Muscle of back (tissue), 3 donors: ENCODE measurements at regions not wholly inside any gene's neighbourhood (a gene's known extent, or its start where the extent isn't known, plus 50 kb on each side); places are given as distances from the start of the nearest gene placed in this dataset.

ENCODE experiments used
- DNase-seq, 3 donors: peaks; one replicate each; pipeline versions ENCODE4 v3.0.0 to v3.0.0-alpha.2; 2013

DNA sequence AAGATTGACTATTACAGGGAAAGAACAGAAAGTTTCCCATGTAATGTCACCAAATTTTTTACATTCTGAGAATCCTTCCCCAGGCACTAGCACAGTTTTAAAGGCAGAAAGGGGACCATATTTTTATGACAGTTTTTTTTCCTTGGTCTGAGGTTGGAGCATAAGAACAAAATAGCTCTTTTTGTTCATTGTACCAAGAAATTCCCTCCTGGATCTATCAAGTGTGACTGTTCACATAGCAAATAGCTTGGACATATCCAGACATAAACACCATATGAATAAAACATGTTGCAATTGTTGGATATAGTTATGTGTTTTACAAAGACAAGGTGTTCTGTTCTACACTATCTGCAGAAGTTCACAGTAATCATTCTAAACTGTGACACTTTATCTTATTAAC is 182.4 kb upstream of the ADGRL2 start:
- no peak for DNase-seq

DNA sequence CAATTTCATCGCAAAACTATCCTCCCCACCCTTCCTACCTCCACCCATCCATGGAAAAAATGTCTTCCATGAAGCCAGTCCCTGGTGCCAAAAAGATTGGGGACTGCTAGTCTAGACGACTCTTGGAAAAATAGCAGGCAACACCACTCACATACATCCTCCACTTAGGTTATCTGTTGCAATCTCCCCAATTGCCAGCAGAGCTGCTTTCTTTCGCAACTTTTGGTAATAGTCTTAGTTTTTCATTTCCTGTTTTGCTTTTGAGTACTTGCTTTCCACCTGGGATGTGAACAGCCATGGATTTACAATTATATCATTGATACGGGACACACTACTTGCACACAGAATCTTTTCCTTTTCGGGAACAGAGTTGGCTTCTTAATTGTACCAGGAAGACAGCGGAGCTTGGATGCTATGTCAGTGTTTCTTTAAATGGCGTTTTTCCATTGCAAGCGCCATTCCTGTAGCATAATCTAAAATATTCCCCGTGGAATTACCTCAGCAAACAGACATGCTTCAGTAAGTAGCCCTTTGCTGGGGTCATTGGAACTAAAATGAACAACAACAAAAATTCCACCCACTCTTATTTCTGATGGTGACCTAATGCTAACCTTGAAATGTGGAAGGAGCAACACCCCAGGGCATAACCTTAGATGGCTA is 183.3 kb upstream of the ADGRL2 start:
- peak in 2 of 3 donors; percentile 40 to 52 for DNase-seq

DNA sequence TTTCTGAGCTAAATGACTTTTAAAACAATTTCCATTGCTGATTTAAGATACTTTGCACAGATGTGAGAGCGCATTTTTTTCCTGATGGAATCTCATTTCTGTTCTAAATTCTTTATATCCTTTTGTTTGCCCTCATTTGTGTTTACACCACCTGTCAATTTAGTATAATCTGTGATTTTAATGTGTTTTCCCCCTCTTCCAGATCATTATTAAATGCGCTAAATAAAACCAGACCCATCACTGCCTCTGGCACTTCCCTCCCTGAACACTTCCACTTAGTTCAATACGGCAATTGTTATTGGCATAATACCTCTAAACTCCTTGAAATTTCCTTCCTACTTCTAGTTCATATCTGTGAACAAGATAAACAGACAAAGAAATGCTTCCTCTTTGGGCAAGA is 186.9 kb upstream of the ADGRL2 start:
- no peak for DNase-seq

DNA sequence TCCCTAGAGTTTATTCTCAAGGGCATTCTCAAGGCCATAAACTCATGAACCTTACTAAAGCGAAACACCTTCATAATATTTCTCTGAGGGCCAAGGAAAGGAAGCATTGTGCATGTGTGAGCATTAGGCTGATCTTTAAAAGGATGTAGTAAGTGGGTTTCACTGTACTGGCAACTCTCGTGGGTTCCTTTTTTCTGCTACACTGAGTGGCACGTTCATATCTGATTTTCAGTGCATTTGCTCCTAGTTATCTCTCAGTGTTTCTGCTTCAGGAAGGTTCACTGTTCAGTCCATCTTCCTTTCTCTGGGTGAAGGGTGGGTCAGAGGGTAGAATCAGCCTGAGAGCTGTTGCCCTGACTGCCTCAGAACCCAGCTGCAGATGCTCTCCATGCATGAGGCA is 192.8 kb upstream of the ADGRL2 start:
- DNase-seq: no peak

DNA sequence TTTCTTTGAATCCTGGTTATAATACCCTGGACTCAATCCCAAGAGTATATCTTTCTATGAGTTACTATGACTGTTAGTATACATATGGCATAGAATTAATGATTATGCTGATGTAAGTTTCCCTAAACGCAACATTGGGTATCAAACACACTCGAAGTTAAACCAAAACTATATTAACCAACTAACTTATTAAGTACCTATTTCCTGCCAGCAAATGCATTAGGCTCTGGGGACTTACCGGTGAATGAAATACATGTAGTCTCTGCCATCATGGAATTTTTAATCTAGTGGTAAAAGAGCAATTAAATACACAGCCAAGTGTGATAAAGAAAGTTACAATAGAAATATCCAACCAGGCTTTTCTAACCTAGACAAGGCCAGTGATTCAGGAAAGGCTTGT is 193.6 kb upstream of the ADGRL2 start:
- DNase-seq: no peak

DNA sequence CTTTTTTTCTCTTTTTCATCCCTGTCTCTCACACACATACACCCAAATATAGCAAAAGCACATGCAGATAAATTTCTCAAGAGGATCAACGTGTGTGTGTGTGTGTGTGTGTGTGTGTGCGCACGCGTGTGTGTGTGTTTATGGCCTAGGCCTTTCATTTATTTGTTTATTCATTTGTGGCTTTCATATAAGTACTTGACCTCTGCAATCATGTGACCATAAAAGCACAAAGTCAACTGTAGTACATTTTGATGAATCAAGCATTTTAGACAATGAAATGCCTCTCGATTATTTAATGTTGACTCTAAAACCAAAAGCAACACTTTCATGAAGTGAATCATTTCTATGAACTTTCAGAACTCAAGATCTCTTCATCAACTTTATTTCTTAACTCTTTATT is 194.1 kb upstream of the ADGRL2 start:
- DNase-seq: no peak

DNA sequence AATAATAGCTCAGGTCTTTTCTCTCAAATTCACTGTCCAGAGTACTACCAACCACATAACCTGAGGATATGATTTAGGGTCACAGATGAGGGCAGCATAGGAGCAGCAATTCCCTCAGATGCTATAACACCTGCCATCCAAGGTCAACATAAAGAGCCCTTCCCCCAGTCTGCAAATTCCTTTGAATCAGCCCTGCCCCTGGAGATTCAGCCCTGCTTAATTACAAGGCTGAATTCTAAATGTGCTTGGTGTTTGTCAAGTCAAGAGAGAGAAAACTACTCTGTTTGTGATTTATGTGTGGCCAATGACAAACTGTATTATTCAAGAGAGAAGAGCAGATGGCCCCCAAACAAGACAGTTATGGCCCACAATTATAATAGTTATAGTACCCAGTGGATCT is 195.7 kb upstream of the ADGRL2 start:
- no peak for DNase-seq

DNA sequence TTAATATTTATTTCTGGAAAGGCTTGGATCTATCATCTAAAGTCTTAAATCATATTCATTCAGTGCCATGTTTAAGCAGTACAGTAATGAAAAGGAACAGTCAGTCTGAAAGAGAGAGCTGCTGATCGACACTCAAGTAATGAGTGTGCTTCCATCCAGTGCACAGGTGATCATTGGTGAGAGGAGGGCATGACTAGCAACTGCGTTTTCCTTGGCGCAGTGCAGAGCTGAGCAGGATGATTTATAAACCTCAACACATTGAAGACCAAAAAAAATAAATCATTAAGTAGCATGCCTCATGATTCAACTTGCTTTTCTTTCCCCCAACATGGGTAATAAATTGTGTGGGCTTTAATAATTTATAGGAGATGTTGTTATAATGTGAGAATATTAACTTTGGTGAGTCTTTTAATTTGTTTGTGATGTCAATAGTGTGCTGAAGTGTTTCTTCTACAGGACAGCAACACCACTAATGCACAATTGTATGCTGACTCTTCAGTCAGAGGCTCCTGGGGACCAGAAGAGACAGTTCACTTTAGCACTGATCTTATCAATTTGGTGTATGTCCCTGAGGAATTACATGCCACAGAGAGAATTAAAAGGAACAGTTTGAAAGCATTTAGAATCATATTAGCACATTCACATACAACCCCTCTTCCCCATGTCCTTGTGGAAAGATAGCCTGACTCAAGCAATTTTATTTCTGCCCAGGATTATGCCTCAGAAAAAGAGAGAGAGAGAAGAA is 199.7 kb upstream of the ADGRL2 start:
- no peak for DNase-seq

DNA sequence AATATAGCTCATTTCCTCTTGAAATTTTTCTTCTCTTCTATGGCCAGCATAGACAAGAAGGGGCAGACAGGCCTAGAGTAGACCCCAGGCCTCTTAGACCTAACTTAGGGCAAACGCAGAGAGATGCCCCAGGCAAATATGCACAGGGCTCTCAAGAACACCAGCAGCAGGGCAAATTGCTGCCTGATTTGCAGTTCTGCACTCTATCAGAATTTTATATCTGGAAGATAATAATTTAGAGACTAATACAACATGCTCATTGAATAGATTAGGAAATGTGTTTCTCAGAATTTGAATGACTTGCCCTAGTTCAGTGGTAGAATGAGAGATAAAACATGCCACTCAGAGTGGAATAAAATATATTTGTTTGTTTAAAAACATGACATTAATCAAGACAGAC is 200.4 kb upstream of the ADGRL2 start:
- no peak for DNase-seq

DNA sequence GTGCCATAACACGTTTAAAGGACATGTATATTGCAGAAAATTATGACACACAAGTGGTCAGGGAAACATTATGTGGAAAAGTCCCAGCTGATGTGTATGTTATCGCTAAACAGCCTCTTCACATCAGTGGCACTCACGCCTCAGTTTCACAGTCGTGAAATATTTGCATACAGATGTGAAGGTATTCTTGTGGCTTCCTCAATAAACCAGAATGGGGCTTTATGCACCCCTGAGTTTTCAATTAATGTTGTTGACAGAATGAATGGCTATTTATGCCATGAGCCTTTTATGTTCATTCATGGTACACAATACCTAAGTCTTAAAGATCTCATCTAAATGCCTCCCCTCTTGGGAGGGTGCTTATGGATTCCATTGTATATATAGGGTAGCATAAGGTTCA is 202.1 kb upstream of the ADGRL2 start:
- DNase-seq: no peak

DNA sequence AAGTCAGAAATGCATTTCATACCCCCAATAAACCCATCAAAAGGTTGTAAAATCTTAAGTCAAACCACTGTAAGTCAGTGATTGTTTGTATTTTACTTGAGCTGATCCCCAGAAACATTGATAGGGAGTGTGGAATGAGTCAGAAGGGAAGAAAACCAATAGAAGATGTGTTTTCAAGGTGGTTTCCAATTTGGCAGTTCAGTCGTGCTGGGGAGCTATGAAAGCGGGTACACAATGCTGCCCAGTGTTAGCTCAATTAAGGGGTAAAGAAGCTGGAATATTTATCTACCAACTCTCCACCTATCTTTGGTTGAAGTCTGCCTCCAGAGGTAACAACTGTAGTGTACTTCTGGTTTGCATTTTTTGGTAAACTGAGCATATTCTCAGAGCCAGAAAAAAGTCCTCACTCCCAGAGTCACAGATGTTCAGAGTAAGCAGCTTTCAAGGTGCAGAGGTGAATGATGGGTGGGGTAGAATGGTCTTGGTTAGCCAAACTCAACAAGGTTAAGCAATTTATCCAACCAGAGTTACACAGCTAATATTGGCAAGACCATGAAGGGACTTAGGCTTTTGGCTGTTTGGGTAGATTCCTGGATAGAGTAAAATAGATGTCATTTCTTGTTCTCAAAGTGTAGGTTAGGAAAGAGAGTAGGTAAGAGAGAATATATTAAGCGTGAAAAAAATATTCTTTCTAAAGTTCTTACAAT is 202.9 kb upstream of the ADGRL2 start:
- no peak for DNase-seq

DNA sequence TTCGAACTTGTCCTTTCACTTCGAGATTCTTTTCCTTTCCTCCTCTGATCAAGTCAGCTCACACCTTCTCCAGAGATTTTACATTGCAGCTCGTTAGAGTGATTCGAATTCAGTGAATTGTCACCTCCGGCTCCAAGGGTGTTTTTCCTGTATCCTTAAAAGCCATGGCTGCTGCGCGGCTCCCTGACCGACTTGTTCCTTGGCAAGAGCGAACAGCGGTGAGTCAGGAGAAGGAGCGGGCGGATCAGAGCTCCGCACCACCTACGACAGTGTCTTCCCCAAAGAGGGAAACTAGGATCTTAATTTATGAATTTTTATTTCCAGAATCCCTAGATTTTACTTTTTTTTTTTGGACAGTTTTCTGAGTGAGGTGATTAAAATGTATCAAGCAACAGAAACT is 204.4 kb upstream of the ADGRL2 start:
- DNase-seq: no peak

DNA sequence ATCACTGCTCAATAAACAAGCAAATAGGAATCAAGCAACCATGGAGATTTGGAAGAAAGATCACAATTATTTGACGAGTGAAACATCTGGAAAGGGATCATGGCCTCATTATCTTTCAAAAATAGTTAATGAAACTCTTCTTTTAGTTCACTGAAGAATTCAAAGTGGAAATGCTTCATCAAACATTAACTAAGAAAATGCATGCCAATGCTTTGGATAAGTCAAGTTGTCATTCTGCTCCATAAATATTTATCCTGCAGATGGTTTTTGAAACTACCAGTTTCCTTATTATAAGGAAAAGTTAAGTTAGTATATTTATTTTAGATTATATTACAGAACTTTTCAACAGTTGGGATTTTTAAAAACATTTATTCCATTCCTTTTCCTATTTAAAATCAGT is 206.5 kb upstream of the ADGRL2 start:
- DNase-seq: no peak

DNA sequence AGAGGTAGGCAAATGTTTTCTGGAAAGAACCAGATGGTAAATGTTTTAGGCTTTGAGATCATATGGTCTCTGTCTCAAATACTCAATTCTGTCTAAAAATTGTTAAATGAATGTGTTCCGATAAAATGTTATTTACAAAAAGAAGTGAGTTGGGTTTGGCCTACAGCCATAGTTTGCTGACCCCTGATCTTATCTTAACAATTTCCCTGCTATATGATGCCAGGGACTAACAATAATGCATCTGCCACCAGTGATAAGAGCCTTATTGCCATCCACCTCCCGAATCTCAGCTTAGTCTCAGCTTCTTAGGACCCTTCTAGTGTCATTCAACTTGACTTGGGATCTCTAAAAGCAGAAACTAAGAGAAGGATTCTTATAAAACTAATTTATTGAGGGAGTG is 208.5 kb upstream of the ADGRL2 start:
- DNase-seq: no peak

DNA sequence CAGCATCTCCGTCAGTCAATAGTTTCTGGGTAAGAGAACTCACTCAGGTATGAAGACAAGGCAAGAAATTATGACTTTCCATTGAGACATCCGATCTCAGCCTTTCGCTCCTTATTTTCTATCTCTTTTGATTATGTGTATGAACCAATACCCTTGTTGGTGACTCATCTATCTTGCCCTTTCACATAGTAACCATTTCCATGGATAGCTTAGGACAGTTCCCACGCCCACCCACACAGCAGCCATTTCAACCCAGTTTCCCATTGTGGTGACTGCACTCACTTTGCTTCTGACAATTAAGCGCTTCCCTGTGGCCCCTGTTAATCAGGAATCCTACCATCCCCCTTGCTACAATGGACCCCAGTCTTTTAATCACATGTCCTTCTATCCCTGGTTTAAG is 210.6 kb upstream of the ADGRL2 start:
- DNase-seq: no peak

DNA sequence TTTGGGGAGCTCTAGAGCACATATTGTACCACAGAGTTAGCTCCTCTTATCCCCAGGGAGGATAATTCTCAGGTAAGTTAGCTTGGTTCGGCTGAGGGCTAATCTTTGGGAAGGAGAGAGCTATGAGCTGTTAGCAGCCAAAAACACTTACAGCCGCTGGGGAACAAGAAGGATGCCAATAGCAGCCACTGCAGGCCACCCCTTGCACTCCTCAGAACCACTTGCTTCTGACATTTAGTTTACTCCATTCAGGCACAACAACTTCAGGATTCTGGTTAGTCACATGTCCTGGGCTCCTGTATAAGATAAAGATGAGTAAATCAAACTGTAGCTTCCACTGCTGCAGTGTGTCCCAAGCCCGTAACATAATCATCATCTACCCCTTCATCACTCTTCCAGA is 212.6 kb upstream of the ADGRL2 start:
- DNase-seq: no peak

DNA sequence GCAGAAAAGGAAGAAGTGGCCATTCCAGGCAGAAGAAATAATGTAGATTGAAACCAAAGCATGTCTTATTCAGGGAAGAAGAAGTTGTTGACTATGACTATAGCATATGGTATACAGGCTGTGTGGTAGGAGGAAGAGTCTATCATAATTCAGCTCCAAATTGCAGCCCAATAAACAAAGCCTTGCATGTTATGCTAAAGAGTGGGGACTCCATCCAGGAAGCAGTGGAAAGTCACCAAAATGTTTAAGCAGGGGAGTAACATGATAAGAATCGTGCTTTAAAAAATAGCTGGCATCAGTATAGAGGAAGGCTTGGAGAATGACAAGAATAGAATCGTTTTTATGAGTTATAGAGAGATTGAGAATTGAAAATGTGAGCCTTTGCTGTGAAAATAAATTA is 213.3 kb upstream of the ADGRL2 start:
- DNase-seq: no peak

DNA sequence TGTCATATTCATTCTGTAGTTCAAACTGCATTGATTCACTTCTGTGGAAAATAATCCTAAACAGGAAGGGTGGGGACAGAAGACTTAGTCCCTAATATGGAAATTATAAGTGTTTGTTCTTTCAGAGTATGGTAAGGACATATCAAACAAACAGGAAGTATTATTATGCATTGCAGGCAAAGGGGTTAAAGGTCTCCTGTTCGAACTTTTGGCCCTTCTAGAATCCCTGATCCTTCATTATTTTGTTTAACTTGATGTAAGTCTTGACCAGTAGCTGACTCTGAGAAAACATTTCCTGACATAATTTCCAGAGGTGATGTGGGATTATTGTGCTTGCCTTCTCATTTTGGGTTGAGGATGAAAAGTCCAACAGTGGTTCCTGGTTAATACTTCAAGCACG is 215.4 kb upstream of the ADGRL2 start:
- no peak for DNase-seq

DNA sequence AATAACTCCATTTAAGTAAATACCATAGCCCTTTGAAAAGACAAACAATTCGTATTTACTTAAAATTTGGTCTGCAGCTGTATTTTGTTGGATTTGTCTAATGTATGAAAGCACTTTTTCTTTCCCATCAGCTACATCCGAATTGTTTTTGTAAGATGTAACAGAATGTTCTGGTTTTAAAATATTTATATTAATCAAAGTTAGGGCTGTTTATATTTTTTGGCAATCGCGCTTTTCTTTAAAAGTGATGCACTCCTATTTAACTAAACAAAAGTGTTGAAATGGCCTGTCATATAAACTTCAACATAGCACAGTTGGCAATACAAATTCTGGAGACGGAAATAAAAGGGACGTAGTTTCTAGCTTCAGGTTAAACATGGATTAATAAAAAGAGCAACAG is 216.3 kb upstream of the ADGRL2 start:
- no peak for DNase-seq

DNA sequence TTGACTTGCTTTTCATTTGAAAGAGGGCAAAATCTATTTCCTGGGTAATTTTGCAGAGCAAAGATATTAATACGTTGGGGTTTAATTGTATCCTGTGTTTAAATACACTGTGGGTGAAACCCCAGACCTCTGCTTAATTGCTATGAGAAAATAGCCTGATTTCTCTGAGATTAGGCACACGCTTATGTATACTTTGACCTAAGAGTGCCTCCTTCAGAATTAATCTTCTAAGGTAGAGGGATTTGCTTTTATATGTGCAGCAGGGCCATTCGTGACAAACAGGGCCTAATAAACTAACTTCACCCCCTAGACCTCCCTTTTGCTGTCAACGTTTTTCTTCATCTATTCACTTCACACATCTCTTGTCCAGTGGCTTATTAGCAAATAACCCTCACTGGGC is 216.9 kb upstream of the ADGRL2 start:
- no peak for DNase-seq

DNA sequence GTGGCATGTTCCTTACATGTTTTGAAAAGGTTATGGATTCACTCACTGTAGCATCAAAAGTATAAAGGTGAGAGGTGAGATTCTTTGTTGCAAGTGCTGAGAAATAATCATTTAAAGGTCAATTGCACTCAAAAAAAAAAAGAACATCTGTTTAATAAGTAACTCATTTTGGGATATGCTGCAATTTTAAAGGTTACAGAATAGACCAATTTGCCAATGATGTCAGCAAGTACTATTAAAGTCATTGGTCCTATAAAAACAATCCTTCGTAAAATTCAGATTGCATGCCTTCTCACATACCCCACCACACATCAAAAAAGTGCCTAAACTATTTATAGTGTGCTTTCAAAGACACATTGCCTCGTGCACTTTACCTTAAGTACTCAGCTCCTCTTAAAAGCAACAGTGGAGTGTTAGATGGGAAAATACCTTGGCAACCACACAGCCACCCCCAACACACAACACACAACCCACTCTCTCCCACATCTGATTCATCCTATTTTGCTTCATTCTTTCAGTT is 218.2 kb upstream of the ADGRL2 start:
- DNase-seq: no peak

DNA sequence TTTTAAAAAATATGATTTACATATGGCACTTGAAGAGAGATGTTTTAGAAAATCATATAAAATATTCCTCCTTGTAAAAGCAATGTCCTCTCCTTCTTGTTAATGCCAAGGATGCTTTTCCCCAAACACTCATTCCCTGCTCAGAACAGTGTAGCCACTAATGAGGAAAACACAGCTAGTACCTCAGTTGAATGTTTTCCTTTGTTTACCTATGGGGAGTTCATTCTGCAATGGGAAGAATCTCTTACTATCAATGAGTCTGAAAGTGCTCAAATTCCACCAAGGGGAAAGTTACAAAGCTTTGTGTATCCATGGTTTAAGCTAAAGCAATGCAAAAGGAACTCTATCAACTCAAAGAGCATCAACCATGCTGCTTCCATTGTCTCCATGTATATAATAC is 221.9 kb upstream of the ADGRL2 start:
- no peak for DNase-seq
